ENCODE measurements at regions not wholly inside any gene's neighbourhood (a gene's known extent, or its start where the extent isn't known, plus 50 kb on each side); places are given as distances from the start of the nearest gene placed in this dataset.
"Not testable (repeated sequence)": the region's sequence is repeated elsewhere in the genome, so short reads cannot be mapped to it uniquely, and the experiment has no call there.

DNA sequence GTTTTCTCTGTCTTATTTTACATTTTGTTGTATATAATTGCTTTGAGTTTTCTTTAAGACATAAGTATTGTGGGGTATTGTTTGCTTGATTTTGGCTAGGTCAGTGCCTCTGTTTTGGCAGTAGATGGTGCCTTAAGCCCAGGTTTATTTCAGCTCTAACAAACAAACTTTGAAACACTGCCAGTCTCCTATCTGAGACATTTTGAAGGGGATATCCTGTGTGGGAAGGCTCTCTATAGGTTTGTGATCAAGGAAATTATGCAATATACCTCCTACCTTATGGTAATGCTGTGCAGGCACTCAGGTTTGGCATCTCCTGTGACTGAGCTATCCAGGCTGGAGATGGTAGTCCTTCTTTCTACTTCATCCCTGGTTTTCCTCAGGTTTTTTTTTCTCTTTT lies 120.8 kb downstream of the CDY2B start:
- H3K4me2 ChIP-seq (replicated peaks; ENCODE audit: extremely low read depth, low read length, poor library complexity, severe bottlenecking); H3K9ac ChIP-seq (ENCODE audit: insufficient read depth, low read length, poor library complexity, severe bottlenecking); H3K4me1 Mint-ChIP-seq; H3K36me3 ChIP-seq (replicated peaks in 1 of 2; ENCODE audit: control insufficient read depth in 1 of 2, insufficient read depth in 2 of 2, low read length in 2 of 2); H3K79me2 ChIP-seq (ENCODE audit: insufficient read depth, low read length); H3K27ac Mint-ChIP-seq; H3K36me3 Mint-ChIP-seq; H3K4me3 Mint-ChIP-seq; H3K27ac ChIP-seq (ENCODE audit: low read depth in 1 of 2, low read length in 2 of 2); H3K27me3 ChIP-seq (ENCODE audit: control insufficient read depth in 2 of 2, insufficient read depth in 2 of 2, low read length in 2 of 2); H3K27me3 Mint-ChIP-seq (ENCODE audit: low read depth in 3 of 3); DNase-seq; H3K4me3 ChIP-seq (replicated peaks in 1 of 3; ENCODE audit: low read depth in 2 of 3, low read length in 3 of 3); intact Hi-C loops (cut with micrococcal nuclease); H4K20me1 ChIP-seq (ENCODE audit: insufficient read depth, low read length); H3K9me3 ChIP-seq (replicated peaks in 1 of 2; ENCODE audit: control insufficient read depth in 1 of 2, insufficient read depth in 1 of 2, low read length in 2 of 2); H2AFZ ChIP-seq (ENCODE audit: insufficient read depth, low read depth, low read length, poor library complexity, severe bottlenecking); H3K4me1 ChIP-seq (ENCODE audit: control insufficient read depth in 1 of 2, insufficient read depth in 2 of 2, low read length in 2 of 2); H3K9me3 Mint-ChIP-seq: not testable (repeated sequence)

DNA sequence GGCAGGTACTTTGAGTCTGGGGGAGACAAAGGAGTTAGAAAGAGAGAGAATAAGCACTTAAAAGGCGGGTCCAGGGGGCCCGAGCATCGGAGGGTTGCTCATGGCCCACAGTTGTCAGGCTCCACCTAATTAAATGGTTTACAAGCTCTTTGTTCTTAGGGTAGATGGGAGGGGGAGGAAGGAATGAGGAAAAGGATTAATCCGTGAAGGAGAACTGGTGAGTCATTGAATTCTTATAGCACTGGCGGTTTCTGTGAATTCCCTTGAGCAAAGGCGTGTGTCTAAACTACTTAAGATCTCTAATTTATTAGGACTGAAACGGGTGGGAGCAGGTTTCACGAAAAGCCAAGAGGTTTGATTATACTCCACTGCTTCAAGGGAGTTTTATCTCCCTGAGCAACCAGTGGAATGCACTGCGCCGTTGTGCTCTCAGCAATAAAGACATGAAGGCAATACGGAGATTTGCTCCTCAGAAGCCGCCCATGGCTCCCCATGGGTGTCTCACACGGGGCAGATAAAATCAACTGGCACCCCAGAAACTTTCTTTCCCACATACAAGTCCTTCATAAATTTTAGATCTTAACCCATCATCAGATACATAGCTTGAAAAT lies 127.0 kb downstream of the CDY2B start:
- intact Hi-C loops (cut with micrococcal nuclease); H2AFZ ChIP-seq (ENCODE audit: insufficient read depth, low read depth, low read length, poor library complexity, severe bottlenecking); H3K4me1 Mint-ChIP-seq; H3K4me3 ChIP-seq (replicated peaks in 1 of 3; ENCODE audit: low read depth in 2 of 3, low read length in 3 of 3); H3K79me2 ChIP-seq (ENCODE audit: insufficient read depth, low read length); DNase-seq; H3K4me2 ChIP-seq (replicated peaks; ENCODE audit: extremely low read depth, low read length, poor library complexity, severe bottlenecking); H3K4me1 ChIP-seq (ENCODE audit: control insufficient read depth in 1 of 2, insufficient read depth in 2 of 2, low read length in 2 of 2); H3K9ac ChIP-seq (ENCODE audit: insufficient read depth, low read length, poor library complexity, severe bottlenecking); H3K36me3 ChIP-seq (replicated peaks in 1 of 2; ENCODE audit: control insufficient read depth in 1 of 2, insufficient read depth in 2 of 2, low read length in 2 of 2); H3K27me3 ChIP-seq (ENCODE audit: control insufficient read depth in 2 of 2, insufficient read depth in 2 of 2, low read length in 2 of 2); H3K27ac ChIP-seq (ENCODE audit: low read depth in 1 of 2, low read length in 2 of 2); H4K20me1 ChIP-seq (ENCODE audit: insufficient read depth, low read length); H3K27ac Mint-ChIP-seq; H3K9me3 Mint-ChIP-seq; H3K27me3 Mint-ChIP-seq (ENCODE audit: low read depth in 3 of 3); H3K9me3 ChIP-seq (replicated peaks in 1 of 2; ENCODE audit: control insufficient read depth in 1 of 2, insufficient read depth in 1 of 2, low read length in 2 of 2); H3K36me3 Mint-ChIP-seq; H3K4me3 Mint-ChIP-seq: not testable (repeated sequence)
- WGBS (ENCODE audit: insufficient coverage) = no CpG with 5 or more reads among the region's 13 CpGs

DNA sequence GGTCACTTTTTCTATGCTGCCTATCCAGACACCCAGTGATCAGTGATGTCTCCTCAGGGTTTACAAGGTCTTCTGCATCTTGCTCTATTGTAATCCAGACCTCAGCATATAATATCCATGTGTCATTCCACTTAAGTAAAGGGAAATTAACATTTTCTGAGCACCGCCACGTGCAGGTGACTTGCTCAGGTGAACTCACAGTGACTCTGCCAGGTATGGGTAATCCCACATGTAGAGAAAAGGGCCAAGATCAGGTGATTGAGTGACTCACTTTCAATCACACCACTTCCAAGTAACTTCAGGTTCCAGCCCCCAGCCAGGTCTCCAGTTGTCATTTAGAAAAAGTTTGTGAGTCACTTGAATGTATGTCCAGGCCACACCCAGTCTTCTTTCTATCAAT lies 140.2 kb downstream of the CDY2B start:
- H3K4me1 ChIP-seq (ENCODE audit: control insufficient read depth in 1 of 2, insufficient read depth in 2 of 2, low read length in 2 of 2); H3K9me3 Mint-ChIP-seq; H3K27me3 Mint-ChIP-seq (ENCODE audit: low read depth in 3 of 3); H3K4me2 ChIP-seq (replicated peaks; ENCODE audit: extremely low read depth, low read length, poor library complexity, severe bottlenecking); DNase-seq; H3K9ac ChIP-seq (ENCODE audit: insufficient read depth, low read length, poor library complexity, severe bottlenecking); H4K20me1 ChIP-seq (ENCODE audit: insufficient read depth, low read length); H3K9me3 ChIP-seq (replicated peaks in 1 of 2; ENCODE audit: control insufficient read depth in 1 of 2, insufficient read depth in 1 of 2, low read length in 2 of 2); H3K4me3 Mint-ChIP-seq; H3K27ac ChIP-seq (ENCODE audit: low read depth in 1 of 2, low read length in 2 of 2); H3K36me3 Mint-ChIP-seq; H3K36me3 ChIP-seq (replicated peaks in 1 of 2; ENCODE audit: control insufficient read depth in 1 of 2, insufficient read depth in 2 of 2, low read length in 2 of 2); H2AFZ ChIP-seq (ENCODE audit: insufficient read depth, low read depth, low read length, poor library complexity, severe bottlenecking); H3K4me3 ChIP-seq (replicated peaks in 1 of 3; ENCODE audit: low read depth in 2 of 3, low read length in 3 of 3); intact Hi-C loops (cut with micrococcal nuclease); H3K27me3 ChIP-seq (ENCODE audit: control insufficient read depth in 2 of 2, insufficient read depth in 2 of 2, low read length in 2 of 2); H3K4me1 Mint-ChIP-seq; H3K79me2 ChIP-seq (ENCODE audit: insufficient read depth, low read length); H3K27ac Mint-ChIP-seq: not testable (repeated sequence)
- WGBS (ENCODE audit: insufficient coverage) = no CpG with 5 or more reads among the region's 2 CpGs

DNA sequence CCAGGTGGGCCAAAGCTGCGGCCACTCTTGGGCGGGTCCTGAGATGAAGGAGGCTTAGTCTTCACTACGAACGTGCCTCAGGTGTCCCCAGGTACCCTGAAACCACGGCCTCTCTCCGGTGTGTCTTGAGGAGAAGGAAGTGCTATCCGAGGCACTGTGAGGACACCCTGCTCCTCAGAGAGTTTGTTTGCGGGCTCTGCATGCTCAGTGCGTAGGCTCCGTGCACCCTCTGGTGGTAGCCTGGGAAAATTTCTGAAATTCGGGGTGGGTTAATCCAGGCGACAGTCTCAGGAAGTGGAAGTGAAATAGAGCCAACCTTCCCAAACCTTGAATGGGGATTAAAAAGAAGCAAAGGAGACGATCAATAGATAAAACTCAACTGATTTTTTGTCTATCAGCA lies 150.5 kb downstream of the CDY2B start:
- H3K4me1 ChIP-seq (ENCODE audit: control insufficient read depth in 1 of 2, insufficient read depth in 2 of 2, low read length in 2 of 2); H3K36me3 Mint-ChIP-seq; H3K4me1 Mint-ChIP-seq; H3K27me3 Mint-ChIP-seq (ENCODE audit: low read depth in 3 of 3); H3K27me3 ChIP-seq (ENCODE audit: control insufficient read depth in 2 of 2, insufficient read depth in 2 of 2, low read length in 2 of 2); H3K27ac Mint-ChIP-seq; DNase-seq; H3K9me3 Mint-ChIP-seq; H3K36me3 ChIP-seq (replicated peaks in 1 of 2; ENCODE audit: control insufficient read depth in 1 of 2, insufficient read depth in 2 of 2, low read length in 2 of 2); H3K9ac ChIP-seq (ENCODE audit: insufficient read depth, low read length, poor library complexity, severe bottlenecking); H3K27ac ChIP-seq (ENCODE audit: low read depth in 1 of 2, low read length in 2 of 2); H3K9me3 ChIP-seq (replicated peaks in 1 of 2; ENCODE audit: control insufficient read depth in 1 of 2, insufficient read depth in 1 of 2, low read length in 2 of 2); intact Hi-C loops (cut with micrococcal nuclease); H3K4me2 ChIP-seq (replicated peaks; ENCODE audit: extremely low read depth, low read length, poor library complexity, severe bottlenecking); H3K4me3 ChIP-seq (replicated peaks in 1 of 3; ENCODE audit: low read depth in 2 of 3, low read length in 3 of 3); H3K79me2 ChIP-seq (ENCODE audit: insufficient read depth, low read length); H2AFZ ChIP-seq (ENCODE audit: insufficient read depth, low read depth, low read length, poor library complexity, severe bottlenecking); H4K20me1 ChIP-seq (ENCODE audit: insufficient read depth, low read length); H3K4me3 Mint-ChIP-seq: not testable (repeated sequence)
- WGBS (ENCODE audit: insufficient coverage) = no CpG with 5 or more reads among the region's 13 CpGs
